ENCODE measurements at regions not wholly inside any gene's neighbourhood (a gene's known extent, or its start where the extent isn't known, plus 50 kb on each side); places are given as distances from the start of the nearest gene placed in this dataset.

- TF ChIP-seq CHD2 (IDR thresholded peaks at IDR 0.05; ENCODE audit: low read length, partially characterized antibody), result no peak
- no peak for TF ChIP-seq KDM5A (IDR thresholded peaks at IDR 0.05)
- TF ChIP-seq ZSCAN20 (CRISPR knock-in tag; IDR thresholded peaks at IDR 0.05), result no peak
These were observed 59.0 kb downstream of the TNP1 start (continued) for GRCh38 chr2:216800836-216801235.

GRCh38 chr2:216799873-216800431, 59.9 kb downstream of the TNP1 start:
- Histone ChIP-seq H3K9me3 (no peaks in the 10 kb centered on the region), H3K4me2 (no peak overlapping the region), H3K27ac (no peak overlapping the region), H3K4me1 (no peaks in the 10 kb centered on the region), H3K4me3 (no peak overlapping the region)
- DNase-seq (ENCODE audit: low read depth in 1 of 2, low spot score in 1 of 2) (no peak), ATAC-seq (no peak), FAIRE-seq (no peak)
- 80% methylated on average over 3 of the region's 3 CpGs for WGBS (ENCODE audit: missing lambda C conversion rate)
- ChIA-PET CTCF (no interaction called here), POLR2A (no interaction called here)
- no peak for TF ChIP-seq SREBF2 (IDR thresholded peaks at IDR 0.05)
- TF ChIP-seq PHF8 (IDR thresholded peaks at IDR 0.05; ENCODE audit: borderline replicate concordance, low read depth), result no peak
- no peak for TF ChIP-seq HEYL (CRISPR knock-in tag; IDR thresholded peaks at IDR 0.05)
- no peak for TF ChIP-seq REST (IDR thresholded peaks at IDR 0.05)
- TF ChIP-seq POLR2AphosphoS2 (conservative IDR thresholded peaks at IDR 0.05; ENCODE audit: low read length), result no peak
- no peak for TF ChIP-seq NR3C1 (IDR thresholded peaks at IDR 0.05)
- no peak for TF ChIP-seq PBX3 (IDR thresholded peaks at IDR 0.05)
- no peak for TF ChIP-seq CTCF (IDR thresholded peaks at IDR 0.05)
- TF ChIP-seq ZNF302 (CRISPR knock-in tag; IDR thresholded peaks at IDR 0.05), result no peak
- TF ChIP-seq HOXA7 (CRISPR knock-in tag; IDR thresholded peaks at IDR 0.05), result no peak
- no peak for TF ChIP-seq CEBPB (IDR thresholded peaks at IDR 0.05)
- TF ChIP-seq TFCP2L1 (CRISPR knock-in tag; IDR thresholded peaks at IDR 0.05), result no peak
- TF ChIP-seq USF2 (IDR thresholded peaks at IDR 0.05), result no peak
- TF ChIP-seq POLR2A (IDR thresholded peaks at IDR 0.05; ENCODE audit: low read length), result no peak
- TF ChIP-seq CBX8 (IDR thresholded peaks at IDR 0.05), result no peak
- TF ChIP-seq ELK1 (IDR thresholded peaks at IDR 0.05; ENCODE audit: low read depth, low read length), result no peak
